GM12872 (cell line): ENCODE measurements at regions not wholly inside any gene's neighbourhood (a gene's known extent, or its start where the extent isn't known, plus 50 kb on each side); places are given as distances from the start of the nearest gene placed in this dataset.

Source experiments
- CTCF ChIP-seq: IDR thresholded peaks from 3 replicates; pipeline ENCODE4 v1.5.1; 2011; ENCODE audit warnings: low read depth, mild to moderate bottlenecking, low read length, moderate library complexity; ENCODE audit not compliant: insufficient read depth

- TF ChIP-seq CTCF: no peak
Measured at GRCh38 chr4:137608085-137608484, 75.8 kb upstream of the PCDH18 start.

GRCh38 chr4:137602436-137602835 lies 70.1 kb upstream of the PCDH18 start:
- TF ChIP-seq CTCF: no peak

GRCh38 chr4:137601934-137602333 lies 69.6 kb upstream of the PCDH18 start:
- no peak for TF ChIP-seq CTCF

GRCh38 chr4:137599734-137600133 lies 67.4 kb upstream of the PCDH18 start:
- no peak for TF ChIP-seq CTCF

- no peak for TF ChIP-seq CTCF
Measured at GRCh38 chr4:137597752-137598430, 65.6 kb upstream of the PCDH18 start.

- TF ChIP-seq CTCF: no peak
Measured at GRCh38 chr4:137587796-137588195, 55.5 kb upstream of the PCDH18 start.

GRCh38 chr4:137583671-137584070 lies 51.4 kb upstream of the PCDH18 start:
- no peak for TF ChIP-seq CTCF
